H1 (cell line): ENCODE measurements at regions not wholly inside any gene's neighbourhood (a gene's known extent, or its start where the extent isn't known, plus 50 kb on each side); places are given as distances from the start of the nearest gene placed in this dataset.

Experiments used
- CTCF ChIA-PET: fragments of 300-600 bp; sonication (Branson Sonifier 250); formaldehyde crosslinking; loops from one replicate; lab custom pipeline; 2021; ENCODE audit not compliant: partially characterized antibody; lab: Charles Lee
- POLR2A ChIA-PET: fragments of 300-600 bp; sonication (Branson Sonifier 250); formaldehyde crosslinking; loops from one replicate; lab custom pipeline; 2021; ENCODE audit warnings: inconsistent platforms; ENCODE audit not compliant: partially characterized antibody; lab: Charles Lee
- DNase-seq, 2 experiments: peaks; one replicate each; pipeline versions ENCODE4 v3.0.0 to v3.0.0-alpha.2; 2010 to 2022; ENCODE audit warnings: low spot score in 2 of 2, low read depth in 1 of 2, mixed read lengths in 1 of 2
- FAIRE-seq: peaks from 2 replicates; lab custom pipeline; 2011; peaks lifted over from hg19 to GRCh38; lab: Jason Lieb, UNC
- H2AFZ ChIP-seq: 2 replicates; pipeline ENCODE4 v1.8.1; 2012; ENCODE audit warnings: low read length, inconsistent platforms
- H2AK5ac ChIP-seq: 2 replicates; pipeline ENCODE4 v1.6.1; 2013; ENCODE audit warnings: low read depth, low read length
- H2BK120ac ChIP-seq: replicated peaks from 2 replicates; pipeline ENCODE3; 2013; ENCODE audit warnings: low read depth, low read length, inconsistent platforms
- H2BK12ac ChIP-seq: 2 replicates; pipeline ENCODE4 v1.6.1; 2013; ENCODE audit warnings: low read depth, low read length
- H2BK15ac ChIP-seq: 2 replicates; pipeline ENCODE4 v1.6.1; 2013; ENCODE audit warnings: low read length
- H2BK20ac ChIP-seq: 2 replicates; pipeline ENCODE4 v1.6.1; 2013; ENCODE audit warnings: low read length
- H2BK5ac ChIP-seq: 2 replicates; pipeline ENCODE4 v1.6.1; 2013; ENCODE audit warnings: low read depth, low read length
- H3K14ac ChIP-seq: 2 replicates; pipeline ENCODE4 v1.6.1; 2013; ENCODE audit warnings: inconsistent platforms; ENCODE audit not compliant: insufficient read length
- H3K18ac ChIP-seq: 2 replicates; pipeline ENCODE4 v1.6.1; 2013; ENCODE audit warnings: low read length; ENCODE audit errors: extremely low read depth
- H3K23ac ChIP-seq: 2 replicates; pipeline ENCODE4 v1.6.1; 2013; ENCODE audit warnings: inconsistent platforms; ENCODE audit not compliant: insufficient read length
- H3K23me2 ChIP-seq: 2 replicates; pipeline ENCODE4 v1.6.1; 2013; ENCODE audit warnings: low read depth, low read length
- H3K27ac ChIP-seq: 2 replicates; pipeline ENCODE4 v1.6.1; 2011; ENCODE audit warnings: low read depth, low read length, inconsistent platforms
- H3K27me3 ChIP-seq, 4 experiments: replicated peaks in 1 of 4; 1 replicate in 1 of 4; 2 replicates in 3 of 4; pipeline versions ENCODE4 v1.6.1 to v1.8.1; 2011 to 2013; ENCODE audit warnings: low read length in 3 of 4, mild to moderate bottlenecking in 3 of 4, inconsistent platforms in 2 of 4, mixed read lengths in 2 of 4, moderate library complexity in 1 of 4; ENCODE audit not compliant: control insufficient read depth in 3 of 4, insufficient read depth in 3 of 4; ENCODE audit errors: extremely low read depth in 1 of 4
- H3K36me3 ChIP-seq, 4 experiments: 2 replicates each; pipeline versions ENCODE4 v1.6.1 to v1.8.1; 2011 to 2013; ENCODE audit warnings: mild to moderate bottlenecking in 4 of 4, low read length in 3 of 4, moderate library complexity in 2 of 4, control low read depth in 1 of 4, inconsistent platforms in 1 of 4; ENCODE audit not compliant: insufficient read depth in 4 of 4, control insufficient read depth in 2 of 4
- H3K4ac ChIP-seq: replicated peaks from 2 replicates; pipeline ENCODE3; 2013; ENCODE audit warnings: low read length, low read depth, mixed read lengths, inconsistent platforms; ENCODE audit not compliant: insufficient read length
- H3K4me1 ChIP-seq, 4 experiments: replicated peaks in 1 of 4; 1 replicate in 1 of 4; 2 replicates in 3 of 4; pipeline versions ENCODE4 v1.6.1 to v1.8.1; 2011 to 2013; ENCODE audit warnings: low read length in 3 of 4, inconsistent platforms in 2 of 4, mixed read lengths in 1 of 4; ENCODE audit not compliant: insufficient read depth in 4 of 4, control insufficient read depth in 3 of 4
- H3K4me2 ChIP-seq, 2 experiments: 2 replicates each; pipeline versions ENCODE4 v1.6.1 to v1.8.1; 2011 to 2013; ENCODE audit warnings: low read depth in 2 of 2, low read length in 2 of 2, control low read depth in 1 of 2, inconsistent platforms in 1 of 2, mild to moderate bottlenecking in 1 of 2; ENCODE audit not compliant: insufficient read depth in 1 of 2
- H3K4me3 ChIP-seq, 4 experiments: fragments of 200-600, 300-600 bp in 1 of 4; sonication (generic), shearing (Covaris generic), sonication (Bioruptor Twin) in 1 of 4; 2 replicates each; pipeline versions ENCODE4 v1.5.1 to v1.8.1; 2011 to 2016; ENCODE audit warnings: low read length in 4 of 4, low read depth in 3 of 4, control low read depth in 2 of 4, inconsistent platforms in 2 of 4, mild to moderate bottlenecking in 2 of 4, mixed read lengths in 1 of 4, moderate library complexity in 1 of 4; ENCODE audit not compliant: insufficient read depth in 2 of 4; ENCODE audit errors: extremely low read depth in 1 of 4
- H3K56ac ChIP-seq: replicated peaks from 2 replicates; pipeline ENCODE3; 2013; ENCODE audit warnings: low read depth, mild to moderate bottlenecking, mixed read lengths, low read length, inconsistent platforms; ENCODE audit not compliant: insufficient read length
- H3K79me1 ChIP-seq: 2 replicates; pipeline ENCODE4 v1.6.1; 2013; ENCODE audit warnings: low read depth, low read length, control low read depth
- H3K79me2 ChIP-seq, 2 experiments: 2 replicates each; pipeline versions ENCODE4 v1.6.1 to v1.8.1; 2012 to 2013; ENCODE audit warnings: low read length in 2 of 2, mild to moderate bottlenecking in 2 of 2, inconsistent platforms in 1 of 2; ENCODE audit not compliant: insufficient read depth in 2 of 2, control insufficient read depth in 1 of 2
- H3K9ac ChIP-seq, 4 experiments: replicated peaks in 1 of 4; 1 replicate in 1 of 4; 2 replicates in 3 of 4; pipeline versions ENCODE4 v1.6.1 to v1.8.1; 2011 to 2013; ENCODE audit warnings: low read depth in 3 of 4, low read length in 3 of 4, control low read depth in 2 of 4, mild to moderate bottlenecking in 2 of 4, moderate library complexity in 2 of 4, inconsistent platforms in 1 of 4; ENCODE audit errors: extremely low read depth in 1 of 4
- H3K9me3 ChIP-seq, 2 experiments: 2 replicates each; pipeline versions ENCODE4 v1.6.1 to v1.8.1; 2012 to 2013; ENCODE audit warnings: mild to moderate bottlenecking in 2 of 2, moderate library complexity in 2 of 2, control low read depth in 1 of 2, inconsistent platforms in 1 of 2, low read depth in 1 of 2, low read length in 1 of 2, mixed read lengths in 1 of 2; ENCODE audit not compliant: insufficient read depth in 2 of 2
- H4K20me1 ChIP-seq, 2 experiments: replicated peaks in 1 of 2; 2 replicates each; pipeline versions ENCODE3 to v1.8.1; 2011 to 2013; ENCODE audit warnings: inconsistent platforms in 2 of 2, low read length in 2 of 2, mild to moderate bottlenecking in 1 of 2; ENCODE audit not compliant: insufficient read depth in 2 of 2, control insufficient read depth in 1 of 2
- H4K5ac ChIP-seq: 2 replicates; pipeline ENCODE4 v1.6.1; 2013; ENCODE audit warnings: low read length, low read depth, mixed read lengths, inconsistent platforms; ENCODE audit not compliant: insufficient read length
- H4K8ac ChIP-seq: 2 replicates; pipeline ENCODE4 v1.8.0; 2013; ENCODE audit warnings: mild to moderate bottlenecking, moderate library complexity, low read length, inconsistent platforms; ENCODE audit not compliant: insufficient read depth; ENCODE audit errors: extremely low read depth
- H4K91ac ChIP-seq: replicated peaks from 2 replicates; pipeline ENCODE3; 2013; ENCODE audit warnings: low read length, mixed read lengths, inconsistent platforms; ENCODE audit not compliant: insufficient read length
- CBX5 ChIP-seq: fragments of 300-800, 300-1000 bp; sonication (generic); IDR thresholded peaks from 2 replicates; pipeline ENCODE4 v1.7.1; 2016; ENCODE audit warnings: antibody characterized with exemption, low read length, low read depth
- CHD1 ChIP-seq: IDR thresholded peaks from 2 replicates; pipeline ENCODE4 v1.6.1; 2012; ENCODE audit warnings: low read depth, low read length, improper control_type of control experiment
- CHD2 ChIP-seq: IDR thresholded peaks from 2 replicates; pipeline ENCODE4 v1.6.1; 2012; ENCODE audit warnings: low read length, improper control_type of control experiment
- EP300 ChIP-seq, 2 experiments: IDR thresholded peaks; 1 replicate in 1 of 2; 2 replicates in 1 of 2; pipeline ENCODE4 v1.6.1; 2011 to 2012; ENCODE audit warnings: low read depth in 2 of 2, low read length in 2 of 2, mild to moderate bottlenecking in 2 of 2, borderline replicate concordance in 1 of 2, inconsistent platforms in 1 of 2, moderate library complexity in 1 of 2
- HDAC2 ChIP-seq, 2 experiments: fragments of 300-600 bp in 1 of 2; sonication (generic) in 1 of 2; IDR thresholded peaks; 2 replicates each; pipeline ENCODE4 v1.6.1; 2011 to 2012; ENCODE audit warnings: low read depth in 2 of 2, low read length in 2 of 2, mild to moderate bottlenecking in 2 of 2, moderate library complexity in 2 of 2, borderline replicate concordance in 1 of 2, inconsistent platforms in 1 of 2
- JUND ChIP-seq: IDR thresholded peaks from 2 replicates; pipeline ENCODE4 v1.6.1; 2011; ENCODE audit warnings: mild to moderate bottlenecking, improper control_type of control experiment, low read length
- NANOG ChIP-seq: IDR thresholded peaks from 2 replicates; pipeline ENCODE4 v1.6.1; 2011; ENCODE audit warnings: low read length, low read depth, mild to moderate bottlenecking, inconsistent platforms; ENCODE audit not compliant: insufficient read depth, poor library complexity, severe bottlenecking
- POLR2A ChIP-seq, 2 experiments: IDR thresholded peaks; 1 replicate in 1 of 2; 2 replicates in 1 of 2; pipeline ENCODE4 v1.6.1; 2011; ENCODE audit warnings: low read depth in 2 of 2, low read length in 2 of 2, mild to moderate bottlenecking in 2 of 2; ENCODE audit errors: control extremely low read depth in 1 of 2
- RAD21 ChIP-seq, 2 experiments: IDR thresholded peaks in 1 of 2; conservative IDR thresholded peaks in 1 of 2; 2 replicates each; pipeline ENCODE4 v1.6.1; 2011; ENCODE audit warnings: low read depth in 2 of 2, low read length in 2 of 2, improper control_type of control experiment in 1 of 2, inconsistent platforms in 1 of 2, mild to moderate bottlenecking in 1 of 2, moderate library complexity in 1 of 2
- SP1 ChIP-seq: IDR thresholded peaks from 2 replicates; pipeline ENCODE4 v1.6.1; 2011; ENCODE audit warnings: low read depth, low read length
- SP2 ChIP-seq: IDR thresholded peaks from 2 replicates; pipeline ENCODE4 v1.6.1; 2012; ENCODE audit warnings: mild to moderate bottlenecking, low read length, inconsistent platforms
- YY1 ChIP-seq: IDR thresholded peaks from 2 replicates; pipeline ENCODE4 v1.6.1; 2011; ENCODE audit warnings: low read depth, mild to moderate bottlenecking, low read length
- WGBS, 2 experiments: shearing (Covaris generic) in 1 of 2; methylation state at CpG; one replicate each; pipeline versions ENCODE4 v1.1.6 to v1.1.7; 2013 to 2015; ENCODE audit warnings: low lambda C conversion rate in 2 of 2, mixed read lengths in 2 of 2, inconsistent platforms in 1 of 2, low coverage in 1 of 2, missing lambda C conversion rate in 1 of 2; ENCODE audit not compliant: insufficient replicate concordance in 2 of 2, insufficient coverage in 1 of 2, insufficient read length in 1 of 2; ENCODE audit errors: extremely low coverage in 1 of 2, missing lambda C conversion rate in 1 of 2; 5-methylcytosine and 5-hydroxymethylcytosine counted together

DNA sequence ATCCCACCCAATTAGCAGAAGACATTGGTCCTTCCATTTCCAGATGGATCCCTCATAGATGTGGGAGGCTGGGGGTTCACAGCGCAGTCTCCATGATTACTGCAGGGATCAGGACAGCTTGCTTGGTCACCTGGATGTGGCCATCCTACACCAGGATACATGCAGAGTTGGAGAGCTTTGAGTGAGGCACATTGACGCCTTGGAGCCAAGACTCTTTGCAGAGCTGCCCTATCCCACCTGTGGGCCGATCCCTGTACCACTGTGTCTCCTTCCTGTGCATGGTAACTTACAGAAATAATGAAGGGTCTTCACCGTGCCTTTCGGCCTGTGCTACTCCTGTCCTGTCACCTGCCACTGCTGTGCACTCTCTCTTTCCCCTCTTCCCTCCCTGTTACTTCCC lies 444.8 kb downstream of the GLRX3 start:
- H2BK120ac ChIP-seq, result no peak overlapping the region
- ChIA-PET POLR2A (no interaction called here), CTCF (interaction anchor here (1.2 to 2.8 kb wide), 2 partner anchors 11 to 232 kb away, joined by 3 to 12 read pairs; no protein-coding TSS in a partner anchor)
- no peak overlapping the region for H3K23ac ChIP-seq
- H3K18ac ChIP-seq, result no peak overlapping the region
- H3K23me2 ChIP-seq, result no peaks in the 10 kb centered on the region
- H3K9ac ChIP-seq, result no peak overlapping the region
- no peak overlapping the region for H3K27ac ChIP-seq
- no peaks in the 10 kb centered on the region for H3K79me1 ChIP-seq
- H2BK12ac ChIP-seq, result no peak overlapping the region
- no peaks in the 10 kb centered on the region for H3K4me1 ChIP-seq
- WGBS, 2 experiments, result 98% methylated on average over 5 of the region's 5 CpGs; no CpG with 5 or more reads in 1 of the 2 experiments
- H4K5ac ChIP-seq, result no peak overlapping the region
- no peaks in the 10 kb centered on the region for H3K9me3 ChIP-seq
- H2AFZ ChIP-seq, result no peak overlapping the region
- H4K20me1 ChIP-seq, result no peaks in the 10 kb centered on the region
- H4K8ac ChIP-seq, result no peak overlapping the region
- DNase-seq (no peak), FAIRE-seq (no peak)
- no peaks in the 10 kb centered on the region for H3K36me3 ChIP-seq
- H2AK5ac ChIP-seq, result no peak overlapping the region
- no peaks in the 10 kb centered on the region for H3K27me3 ChIP-seq
- H3K4me2 ChIP-seq, result no peak overlapping the region
- no peak overlapping the region for H2BK20ac ChIP-seq
- no peaks in the 10 kb centered on the region for H3K79me2 ChIP-seq
- no peak overlapping the region for H2BK15ac ChIP-seq
- H3K14ac ChIP-seq, result no peak overlapping the region
- H3K56ac ChIP-seq, result no peak overlapping the region
- H4K91ac ChIP-seq, result no peak overlapping the region
- no peak overlapping the region for H3K4me3 ChIP-seq
- H3K4ac ChIP-seq, result no peak overlapping the region
- no peak for TF ChIP-seq RAD21 (IDR thresholded peaks at IDR 0.05 in 1 of 2, conservative IDR thresholded peaks at IDR 0.05 in 1 of 2; ENCODE audit: low read depth in 2 of 2, low read length in 2 of 2)
- no peak for TF ChIP-seq SP2
- TF ChIP-seq SP1, result no peak
- no peak for TF ChIP-seq CHD1
- no peak for TF ChIP-seq CBX5
- no peak for TF ChIP-seq POLR2A (IDR thresholded peaks at IDR 0.05; ENCODE audit: control extremely low read depth in 1 of 2, low read depth in 2 of 2, low read length in 2 of 2)
- TF ChIP-seq EP300 (IDR thresholded peaks at IDR 0.05; ENCODE audit: borderline replicate concordance in 1 of 2, low read depth in 2 of 2, low read length in 2 of 2), result no peak
- no peak for TF ChIP-seq HDAC2 (IDR thresholded peaks at IDR 0.05; ENCODE audit: borderline replicate concordance in 1 of 2, low read depth in 2 of 2, low read length in 2 of 2)
- no peak for TF ChIP-seq NANOG
- TF ChIP-seq CHD2, result no peak
- no peak for TF ChIP-seq JUND
- no peak for TF ChIP-seq YY1
- no peak overlapping the region for H2BK5ac ChIP-seq
